ENCODE measurements at regions not wholly inside any gene's neighbourhood (a gene's known extent, or its start where the extent isn't known, plus 50 kb on each side); places are given as distances from the start of the nearest gene placed in this dataset.

GRCh38 chr2:192277494-192278109 is 82.9 kb upstream of the TMEFF2 start:
- TF ChIP-seq, protein P1, sequence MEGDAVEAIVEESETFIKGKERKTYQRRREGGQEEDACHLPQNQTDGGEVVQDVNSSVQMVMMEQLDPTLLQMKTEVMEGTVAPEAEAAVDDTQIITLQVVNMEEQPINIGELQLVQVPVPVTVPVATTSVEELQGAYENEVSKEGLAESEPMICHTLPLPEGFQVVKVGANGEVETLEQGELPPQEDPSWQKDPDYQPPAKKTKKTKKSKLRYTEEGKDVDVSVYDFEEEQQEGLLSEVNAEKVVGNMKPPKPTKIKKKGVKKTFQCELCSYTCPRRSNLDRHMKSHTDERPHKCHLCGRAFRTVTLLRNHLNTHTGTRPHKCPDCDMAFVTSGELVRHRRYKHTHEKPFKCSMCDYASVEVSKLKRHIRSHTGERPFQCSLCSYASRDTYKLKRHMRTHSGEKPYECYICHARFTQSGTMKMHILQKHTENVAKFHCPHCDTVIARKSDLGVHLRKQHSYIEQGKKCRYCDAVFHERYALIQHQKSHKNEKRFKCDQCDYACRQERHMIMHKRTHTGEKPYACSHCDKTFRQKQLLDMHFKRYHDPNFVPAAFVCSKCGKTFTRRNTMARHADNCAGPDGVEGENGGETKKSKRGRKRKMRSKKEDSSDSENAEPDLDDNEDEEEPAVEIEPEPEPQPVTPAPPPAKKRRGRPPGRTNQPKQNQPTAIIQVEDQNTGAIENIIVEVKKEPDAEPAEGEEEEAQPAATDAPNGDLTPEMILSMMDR (IDR thresholded peaks at IDR 0.05; ENCODE audit: low read depth, low read length): no peak
- no peak for TF ChIP-seq EZH2phosphoT487 (IDR thresholded peaks at IDR 0.05; ENCODE audit: low read depth)
